ENCODE measurements at regions not wholly inside any gene's neighbourhood (a gene's known extent, or its start where the extent isn't known, plus 50 kb on each side); places are given as distances from the start of the nearest gene placed in this dataset.

DNA sequence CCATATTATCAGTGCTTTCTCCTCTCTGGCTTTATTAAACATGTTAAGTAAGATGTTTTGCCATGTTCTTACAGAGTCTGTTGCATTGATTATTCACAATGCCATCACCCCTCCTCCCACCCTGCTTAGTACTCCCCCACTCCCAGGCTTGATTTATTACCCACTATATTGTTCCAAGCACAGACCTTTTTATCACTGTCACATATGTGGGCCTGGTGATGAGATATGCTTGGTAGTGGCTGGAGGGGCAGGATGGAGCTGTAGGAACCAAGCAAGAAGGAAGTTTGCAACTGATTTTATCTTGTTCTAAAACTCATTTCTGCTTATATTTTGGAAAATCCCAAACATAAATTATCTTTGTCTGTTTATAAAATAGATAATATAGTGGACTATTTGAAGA, 748.2 kb upstream of the CELF4 start (continued):
- no peak for TF ChIP-seq CTCF (IDR thresholded peaks at IDR 0.05; ENCODE audit: control extremely low read depth in 1 of 3, insufficient read depth in 1 of 3, low read depth in 1 of 3, low read length in 3 of 3)
- no peak for TF ChIP-seq NRF1 (IDR thresholded peaks at IDR 0.05; ENCODE audit: low read depth, low read length)

Data from H1 (cell line).